Fibroblast of the aortic adventitia (primary cell): ENCODE measurements at regions not wholly inside any gene's neighbourhood (a gene's known extent, or its start where the extent isn't known, plus 50 kb on each side); places are given as distances from the start of the nearest gene placed in this dataset.
A peak's percentile ranks its signal among the peaks of the same experiment; 100 is the strongest.

Experiments used
- DNase-seq: peaks from one replicate; pipeline ENCODE4 v3.0.0-alpha.2; 2010; ENCODE audit warnings: low read depth
- H3K4me3 ChIP-seq: 2 replicates; pipeline ENCODE4 v1.5.1; 2011; ENCODE audit warnings: low read depth, mild to moderate bottlenecking, control low read depth, low read length, moderate library complexity
- TF ChIP-seq, protein P1 (sequence below): IDR thresholded peaks from 2 replicates; pipeline ENCODE4 v1.5.1; 2011; ENCODE audit warnings: mild to moderate bottlenecking, low read length, control low read depth, inconsistent platforms; ENCODE audit not compliant: insufficient read depth

DNA sequence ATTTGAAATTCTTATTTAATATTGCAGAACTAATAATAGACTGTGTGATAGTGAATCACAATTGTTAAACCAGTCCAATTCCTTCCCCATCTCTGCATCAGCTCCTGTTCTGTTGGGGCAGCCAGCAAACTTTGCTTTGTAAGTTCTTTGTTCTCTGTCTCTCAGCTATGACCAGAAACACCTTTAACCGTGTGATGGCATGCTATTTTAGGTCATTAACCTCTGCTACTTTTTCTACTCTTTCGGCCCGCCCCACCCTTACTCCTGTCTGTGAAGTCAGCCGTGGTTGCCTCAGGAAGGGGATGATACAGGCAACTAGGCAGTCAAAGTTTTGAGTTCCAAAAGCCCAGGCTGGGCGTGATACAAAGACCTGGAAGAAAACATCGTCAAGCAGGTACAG lies 51.3 kb upstream of the EGFL6 start:
- no peak overlapping the region for H3K4me3 ChIP-seq
- DNase-seq: peak; percentile 20
- TF ChIP-seq, protein P1, sequence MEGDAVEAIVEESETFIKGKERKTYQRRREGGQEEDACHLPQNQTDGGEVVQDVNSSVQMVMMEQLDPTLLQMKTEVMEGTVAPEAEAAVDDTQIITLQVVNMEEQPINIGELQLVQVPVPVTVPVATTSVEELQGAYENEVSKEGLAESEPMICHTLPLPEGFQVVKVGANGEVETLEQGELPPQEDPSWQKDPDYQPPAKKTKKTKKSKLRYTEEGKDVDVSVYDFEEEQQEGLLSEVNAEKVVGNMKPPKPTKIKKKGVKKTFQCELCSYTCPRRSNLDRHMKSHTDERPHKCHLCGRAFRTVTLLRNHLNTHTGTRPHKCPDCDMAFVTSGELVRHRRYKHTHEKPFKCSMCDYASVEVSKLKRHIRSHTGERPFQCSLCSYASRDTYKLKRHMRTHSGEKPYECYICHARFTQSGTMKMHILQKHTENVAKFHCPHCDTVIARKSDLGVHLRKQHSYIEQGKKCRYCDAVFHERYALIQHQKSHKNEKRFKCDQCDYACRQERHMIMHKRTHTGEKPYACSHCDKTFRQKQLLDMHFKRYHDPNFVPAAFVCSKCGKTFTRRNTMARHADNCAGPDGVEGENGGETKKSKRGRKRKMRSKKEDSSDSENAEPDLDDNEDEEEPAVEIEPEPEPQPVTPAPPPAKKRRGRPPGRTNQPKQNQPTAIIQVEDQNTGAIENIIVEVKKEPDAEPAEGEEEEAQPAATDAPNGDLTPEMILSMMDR: no peak

DNA sequence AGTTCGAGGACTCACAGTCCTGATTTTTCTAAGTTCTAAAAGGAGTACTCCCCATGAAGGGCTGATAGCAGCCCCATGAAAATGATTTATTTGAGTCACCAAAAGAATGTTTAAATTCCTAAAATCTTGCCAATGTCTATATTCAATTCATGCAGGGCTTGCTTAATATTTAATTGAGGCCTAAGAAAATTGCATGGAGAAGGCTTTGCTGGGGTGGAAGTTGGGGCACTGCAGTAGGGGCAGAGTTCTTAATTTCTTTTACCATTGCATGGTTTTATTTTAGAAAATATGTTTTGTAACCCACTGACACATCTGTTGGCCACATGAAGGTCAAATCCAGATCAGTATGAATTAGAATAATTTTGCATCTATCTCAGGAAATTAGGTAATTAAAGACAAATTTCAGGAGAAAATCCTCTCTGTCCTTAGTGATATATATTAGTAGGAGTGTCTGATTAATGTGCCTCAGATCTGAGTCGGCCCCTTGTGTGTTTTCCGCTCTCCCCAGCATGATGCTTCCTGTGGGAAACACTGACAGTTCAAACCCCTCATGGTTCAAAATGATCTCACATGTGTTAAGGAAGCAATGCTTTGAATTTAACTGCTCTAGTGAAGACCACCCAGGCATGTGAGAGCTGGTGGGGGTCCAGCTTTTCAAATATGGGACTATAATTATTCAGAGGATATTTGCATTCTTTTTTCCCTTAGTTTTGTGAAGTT lies 54.0 kb upstream of the EGFL6 start:
- no peak overlapping the region for H3K4me3 ChIP-seq
- DNase-seq: peak; percentile 32
- TF ChIP-seq, protein P1: no peak

DNA sequence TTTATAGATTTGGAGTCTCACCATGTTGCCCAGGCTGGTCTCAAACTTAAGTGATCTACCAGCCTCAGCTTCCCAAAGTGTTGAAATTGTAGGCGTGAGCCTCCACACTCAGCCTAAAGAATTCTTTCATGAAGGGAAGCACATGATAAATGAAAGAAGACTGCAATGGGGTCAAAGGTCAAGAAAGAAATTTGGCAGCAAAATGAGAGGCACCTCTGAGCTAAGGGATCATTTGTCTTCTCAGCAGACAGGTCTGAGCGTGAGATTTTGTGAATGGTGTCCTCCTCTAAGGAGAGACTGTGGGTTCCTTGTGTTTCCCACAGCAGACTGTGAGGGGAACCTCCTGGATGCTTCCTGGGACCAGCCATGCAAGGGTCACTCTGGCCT lies 57.5 kb upstream of the EGFL6 start:
- peak; percentile 16 for DNase-seq
- no peak overlapping the region for H3K4me3 ChIP-seq
- TF ChIP-seq, protein P1: no peak

DNA sequence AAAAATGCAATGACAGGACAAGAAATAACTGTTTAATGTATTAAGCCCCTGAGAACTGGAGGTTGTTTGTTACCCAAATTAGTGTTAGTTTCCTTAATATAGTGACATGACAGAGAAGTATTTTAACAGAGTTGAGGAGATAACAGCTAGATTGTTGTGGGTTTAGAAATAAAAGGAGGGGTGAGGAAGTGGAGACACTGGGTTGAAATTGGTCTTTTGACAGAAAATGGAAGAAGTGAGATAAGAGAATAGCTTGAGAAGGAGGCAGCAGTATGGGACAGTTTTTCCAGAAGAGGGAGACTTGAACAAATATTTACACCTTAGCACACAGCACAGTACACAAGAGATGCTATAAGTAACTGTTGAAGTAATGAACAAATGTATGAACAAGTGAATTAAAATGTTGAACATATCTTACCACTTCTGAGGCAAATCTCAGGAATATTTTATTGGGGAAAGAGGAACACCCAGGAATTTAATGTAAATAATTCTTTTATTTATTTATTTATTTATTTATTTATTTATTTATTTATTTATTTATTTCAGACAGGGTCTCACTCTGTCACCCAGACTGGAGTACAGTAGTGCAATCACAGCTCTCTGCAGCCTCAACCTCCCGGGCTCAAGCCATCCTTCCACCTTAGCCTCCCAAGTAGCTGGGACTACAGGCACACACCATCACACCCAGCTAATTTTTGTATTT lies 58.0 kb upstream of the EGFL6 start:
- TF ChIP-seq, protein P1: no peak
- no peak overlapping the region for H3K4me3 ChIP-seq
- peak; percentile 10 for DNase-seq

DNA sequence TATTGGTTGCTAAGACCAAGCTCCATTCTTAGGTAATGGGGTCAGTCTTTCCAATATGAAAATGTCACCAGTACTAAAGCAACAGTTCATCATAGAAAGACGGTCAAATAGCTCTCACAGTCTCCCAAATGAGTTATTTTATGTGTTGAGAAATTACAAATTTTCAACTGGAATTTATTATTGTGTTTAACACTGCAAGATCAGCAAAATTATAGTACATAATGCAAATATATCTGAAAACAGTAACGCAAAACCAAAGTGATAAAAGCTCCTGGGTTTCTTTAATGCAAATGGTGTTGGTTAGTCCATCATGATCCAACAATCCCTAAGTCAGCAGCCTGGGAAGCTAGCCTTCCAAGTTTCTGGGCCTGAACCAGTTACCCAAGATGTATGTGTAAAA lies 61.5 kb upstream of the EGFL6 start:
- TF ChIP-seq, protein P1: no peak
- no peak overlapping the region for H3K4me3 ChIP-seq
- no peak for DNase-seq

DNA sequence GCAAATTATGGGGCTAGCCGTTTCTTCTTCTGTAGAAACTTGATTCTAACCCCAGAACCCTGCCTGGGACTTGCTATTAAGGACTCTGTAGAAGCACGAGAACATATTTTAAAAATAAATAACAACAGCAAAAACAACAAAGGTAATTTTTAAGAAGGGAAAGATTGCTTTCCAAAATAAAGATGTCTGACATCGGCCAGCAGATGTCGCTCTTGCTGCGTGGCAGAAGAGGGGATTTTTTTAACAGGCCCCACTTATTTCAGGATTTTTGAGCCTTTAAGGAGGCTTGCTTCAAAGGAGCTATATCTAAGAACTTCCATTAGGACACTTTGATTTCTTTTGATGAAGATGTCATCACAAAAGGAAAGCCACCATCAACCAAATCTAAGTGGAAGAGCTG lies 62.8 kb upstream of the EGFL6 start:
- peak; percentile 82 for DNase-seq
- no peak overlapping the region for H3K4me3 ChIP-seq
- TF ChIP-seq, protein P1: peak; percentile 84
